SK-N-SH treated with all-trans-retinoic acid at 6 μM for 48 hours (cell line): ENCODE measurements at regions not wholly inside any gene's neighbourhood (a gene's known extent, or its start where the extent isn't known, plus 50 kb on each side); places are given as distances from the start of the nearest gene placed in this dataset.

Source experiments
- ATAC-seq: fragments of 200-7000 bp; cut with Tn5 transposase; 3 replicates; pipeline ENCODE4 v1.9.1; 2020; ENCODE audit warnings: mild to moderate bottlenecking, moderate library complexity
- ARNTL ChIP-seq: fragments of 450-650 bp; formaldehyde crosslinking; IDR thresholded peaks from 2 replicates; pipeline ENCODE4 v1.5.0; 2020; ENCODE audit warnings: low read depth, mild to moderate bottlenecking, moderate library complexity, borderline replicate concordance
- BACH2 ChIP-seq: fragments of 250-450 bp; sonication (Bioruptor Pico); IDR thresholded peaks from 2 replicates; pipeline ENCODE4 v1.9.0; 2021; ENCODE audit warnings: mild to moderate bottlenecking, borderline replicate concordance
- CSDC2 ChIP-seq: fragments of 250-450 bp; sonication (Bioruptor Pico); IDR thresholded peaks from 2 replicates; pipeline ENCODE4 v1.5.0; 2020; ENCODE audit warnings: mild to moderate bottlenecking, moderate library complexity
- ESRRG ChIP-seq: fragments of 250-450 bp; sonication (Bioruptor Pico); IDR thresholded peaks from 2 replicates; pipeline ENCODE4 v1.6.1; 2021; ENCODE audit warnings: mild to moderate bottlenecking
- GLIS3 ChIP-seq: fragments of 250-450 bp; sonication (Bioruptor Pico); IDR thresholded peaks from 2 replicates; pipeline ENCODE4 v1.5.0; 2020; ENCODE audit warnings: mild to moderate bottlenecking, moderate library complexity
- ISL1 ChIP-seq: fragments of 250-450 bp; sonication (Bioruptor Pico); IDR thresholded peaks from 2 replicates; pipeline ENCODE4 v2.1.2; 2022; ENCODE audit warnings: mild to moderate bottlenecking, moderate library complexity
- OSR1 ChIP-seq: fragments of 250-450 bp; sonication (Bioruptor Pico); IDR thresholded peaks from 2 replicates; pipeline ENCODE4 v1.8.0; 2022; ENCODE audit warnings: moderate library complexity, mild to moderate bottlenecking, inconsistent platforms
- PPARA ChIP-seq: fragments of 250-450 bp; sonication (Bioruptor Pico); IDR thresholded peaks from 2 replicates; pipeline ENCODE4 v1.5.0; 2020; ENCODE audit warnings: mild to moderate bottlenecking, borderline replicate concordance
- RARB ChIP-seq: fragments of 250-450 bp; sonication (Bioruptor Pico); IDR thresholded peaks from 2 replicates; pipeline ENCODE4 v1.8.0; 2021; ENCODE audit warnings: mild to moderate bottlenecking, moderate library complexity
- SNAI2 ChIP-seq: fragments of 250-450 bp; sonication (Bioruptor Pico); IDR thresholded peaks from 2 replicates; pipeline ENCODE4 v1.5.0; 2020; ENCODE audit warnings: mild to moderate bottlenecking, moderate library complexity
- TCF4 ChIP-seq: fragments of 250-450 bp; sonication (Bioruptor Pico); IDR thresholded peaks from 2 replicates; pipeline ENCODE4 v1.8.0; 2021; ENCODE audit warnings: mild to moderate bottlenecking, moderate library complexity, borderline replicate concordance
- TOX ChIP-seq: fragments of 250-450 bp; sonication (Bioruptor Pico); IDR thresholded peaks from 2 replicates; pipeline ENCODE4 v1.8.0; 2021; ENCODE audit warnings: mild to moderate bottlenecking, moderate library complexity, borderline replicate concordance
- ZC3H10 ChIP-seq: fragments of 250-450 bp; sonication (Bioruptor Pico); IDR thresholded peaks from 2 replicates; pipeline ENCODE4 v1.5.1; 2021; ENCODE audit warnings: mild to moderate bottlenecking, moderate library complexity
- ZFP3 ChIP-seq: fragments of 250-450 bp; sonication (Bioruptor Pico); IDR thresholded peaks from 2 replicates; pipeline ENCODE4 v1.5.0; 2020; ENCODE audit warnings: mild to moderate bottlenecking, moderate library complexity
- ZFP30 ChIP-seq: fragments of 450-650 bp; formaldehyde crosslinking; IDR thresholded peaks from 2 replicates; pipeline ENCODE4 v1.5.0; 2022; ENCODE audit warnings: mild to moderate bottlenecking, moderate library complexity
- ZNF565 ChIP-seq: fragments of 450-650 bp; formaldehyde crosslinking; conservative IDR thresholded peaks from 2 replicates; pipeline ENCODE4 v1.5.0; 2020; ENCODE audit warnings: low read depth, mild to moderate bottlenecking, moderate library complexity
- ZNF70 ChIP-seq: fragments of 450-650 bp; formaldehyde crosslinking; IDR thresholded peaks from 2 replicates; pipeline ENCODE4 v1.5.0; 2020; ENCODE audit warnings: mild to moderate bottlenecking, moderate library complexity
- ZNF8 ChIP-seq: fragments of 450-650 bp; formaldehyde crosslinking; IDR thresholded peaks from 2 replicates; pipeline ENCODE4 v1.5.0; 2020; ENCODE audit warnings: mild to moderate bottlenecking, moderate library complexity
- TF ChIP-seq, protein P1 (sequence below): fragments of 250-450 bp; sonication (Bioruptor Pico); IDR thresholded peaks from 2 replicates; pipeline ENCODE4 v1.5.0; 2020; ENCODE audit warnings: mild to moderate bottlenecking, moderate library complexity
- TF ChIP-seq, protein P2 (sequence below): fragments of 250-450 bp; sonication (Bioruptor Pico); IDR thresholded peaks from 2 replicates; pipeline ENCODE4 v1.5.1; 2021; ENCODE audit warnings: mild to moderate bottlenecking, moderate library complexity
- TF ChIP-seq, protein P3 (sequence below): fragments of 250-450 bp; sonication (Bioruptor Pico); IDR thresholded peaks from 2 replicates; pipeline ENCODE4 v1.8.0; 2020; ENCODE audit warnings: mild to moderate bottlenecking, moderate library complexity, borderline replicate concordance
- TF ChIP-seq, protein P4 (sequence below): fragments of 250-450 bp; sonication (Bioruptor Pico); IDR thresholded peaks from 2 replicates; pipeline ENCODE4 v1.8.0; 2021; ENCODE audit warnings: low read depth, mild to moderate bottlenecking, moderate library complexity, borderline replicate concordance
- TF ChIP-seq, protein P5 (sequence below): fragments of 250-450 bp; sonication (Bioruptor Pico); IDR thresholded peaks from 2 replicates; pipeline ENCODE4 v1.5.1; 2020; ENCODE audit warnings: low read depth, mild to moderate bottlenecking, moderate library complexity

DNA sequence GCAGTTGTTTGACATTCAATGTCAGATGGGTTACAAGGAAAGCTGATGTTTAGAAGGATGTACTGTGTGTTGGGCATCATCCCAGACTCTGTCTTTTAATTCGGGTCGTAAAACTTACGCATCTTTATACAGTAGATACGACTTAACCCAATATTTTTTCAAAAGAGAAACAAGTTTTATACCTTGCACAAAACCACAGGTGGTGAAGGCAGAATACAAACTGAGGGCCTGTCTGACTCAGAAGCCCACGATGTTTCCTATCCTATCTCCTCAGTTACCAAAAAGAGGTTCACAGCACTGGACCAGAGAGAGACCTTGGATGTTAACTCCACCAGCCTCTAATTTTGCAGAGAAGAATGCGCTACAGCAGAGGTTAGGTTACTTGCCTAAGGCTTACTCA lies 477.0 kb downstream of the FOXO1 start:
- ATAC-seq = no peak
- TF ChIP-seq, protein P1, sequence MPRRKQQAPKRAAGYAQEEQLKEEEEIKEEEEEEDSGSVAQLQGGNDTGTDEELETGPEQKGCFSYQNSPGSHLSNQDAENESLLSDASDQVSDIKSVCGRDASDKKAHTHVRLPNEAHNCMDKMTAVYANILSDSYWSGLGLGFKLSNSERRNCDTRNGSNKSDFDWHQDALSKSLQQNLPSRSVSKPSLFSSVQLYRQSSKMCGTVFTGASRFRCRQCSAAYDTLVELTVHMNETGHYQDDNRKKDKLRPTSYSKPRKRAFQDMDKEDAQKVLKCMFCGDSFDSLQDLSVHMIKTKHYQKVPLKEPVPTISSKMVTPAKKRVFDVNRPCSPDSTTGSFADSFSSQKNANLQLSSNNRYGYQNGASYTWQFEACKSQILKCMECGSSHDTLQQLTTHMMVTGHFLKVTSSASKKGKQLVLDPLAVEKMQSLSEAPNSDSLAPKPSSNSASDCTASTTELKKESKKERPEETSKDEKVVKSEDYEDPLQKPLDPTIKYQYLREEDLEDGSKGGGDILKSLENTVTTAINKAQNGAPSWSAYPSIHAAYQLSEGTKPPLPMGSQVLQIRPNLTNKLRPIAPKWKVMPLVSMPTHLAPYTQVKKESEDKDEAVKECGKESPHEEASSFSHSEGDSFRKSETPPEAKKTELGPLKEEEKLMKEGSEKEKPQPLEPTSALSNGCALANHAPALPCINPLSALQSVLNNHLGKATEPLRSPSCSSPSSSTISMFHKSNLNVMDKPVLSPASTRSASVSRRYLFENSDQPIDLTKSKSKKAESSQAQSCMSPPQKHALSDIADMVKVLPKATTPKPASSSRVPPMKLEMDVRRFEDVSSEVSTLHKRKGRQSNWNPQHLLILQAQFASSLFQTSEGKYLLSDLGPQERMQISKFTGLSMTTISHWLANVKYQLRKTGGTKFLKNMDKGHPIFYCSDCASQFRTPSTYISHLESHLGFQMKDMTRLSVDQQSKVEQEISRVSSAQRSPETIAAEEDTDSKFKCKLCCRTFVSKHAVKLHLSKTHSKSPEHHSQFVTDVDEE (CRISPR knock-in tag) = no peak
- TF ChIP-seq ESRRG (no peak), SNAI2 (CRISPR knock-in tag) (no peak), ZFP30 (CRISPR knock-in tag) (no peak), TOX (no peak), OSR1 (CRISPR knock-in tag) (no peak), ARNTL (CRISPR knock-in tag) (no peak), RARB (CRISPR knock-in tag) (no peak), TCF4 (CRISPR knock-in tag) (no peak), ZNF70 (CRISPR knock-in tag) (no peak), ZNF565 (CRISPR knock-in tag) (no peak), BACH2 (CRISPR knock-in tag) (no peak), ZFP3 (CRISPR knock-in tag) (no peak), ZNF8 (CRISPR knock-in tag) (no peak), ISL1 (CRISPR knock-in tag) (no peak)
- TF ChIP-seq, protein P2, sequence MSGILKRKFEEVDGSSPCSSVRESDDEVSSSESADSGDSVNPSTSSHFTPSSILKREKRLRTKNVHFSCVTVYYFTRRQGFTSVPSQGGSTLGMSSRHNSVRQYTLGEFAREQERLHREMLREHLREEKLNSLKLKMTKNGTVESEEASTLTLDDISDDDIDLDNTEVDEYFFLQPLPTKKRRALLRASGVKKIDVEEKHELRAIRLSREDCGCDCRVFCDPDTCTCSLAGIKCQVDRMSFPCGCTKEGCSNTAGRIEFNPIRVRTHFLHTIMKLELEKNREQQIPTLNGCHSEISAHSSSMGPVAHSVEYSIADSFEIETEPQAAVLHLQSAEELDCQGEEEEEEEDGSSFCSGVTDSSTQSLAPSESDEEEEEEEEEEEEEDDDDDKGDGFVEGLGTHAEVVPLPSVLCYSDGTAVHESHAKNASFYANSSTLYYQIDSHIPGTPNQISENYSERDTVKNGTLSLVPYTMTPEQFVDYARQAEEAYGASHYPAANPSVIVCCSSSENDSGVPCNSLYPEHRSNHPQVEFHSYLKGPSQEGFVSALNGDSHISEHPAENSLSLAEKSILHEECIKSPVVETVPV (CRISPR knock-in tag) = no peak
- TF ChIP-seq, protein P3, sequence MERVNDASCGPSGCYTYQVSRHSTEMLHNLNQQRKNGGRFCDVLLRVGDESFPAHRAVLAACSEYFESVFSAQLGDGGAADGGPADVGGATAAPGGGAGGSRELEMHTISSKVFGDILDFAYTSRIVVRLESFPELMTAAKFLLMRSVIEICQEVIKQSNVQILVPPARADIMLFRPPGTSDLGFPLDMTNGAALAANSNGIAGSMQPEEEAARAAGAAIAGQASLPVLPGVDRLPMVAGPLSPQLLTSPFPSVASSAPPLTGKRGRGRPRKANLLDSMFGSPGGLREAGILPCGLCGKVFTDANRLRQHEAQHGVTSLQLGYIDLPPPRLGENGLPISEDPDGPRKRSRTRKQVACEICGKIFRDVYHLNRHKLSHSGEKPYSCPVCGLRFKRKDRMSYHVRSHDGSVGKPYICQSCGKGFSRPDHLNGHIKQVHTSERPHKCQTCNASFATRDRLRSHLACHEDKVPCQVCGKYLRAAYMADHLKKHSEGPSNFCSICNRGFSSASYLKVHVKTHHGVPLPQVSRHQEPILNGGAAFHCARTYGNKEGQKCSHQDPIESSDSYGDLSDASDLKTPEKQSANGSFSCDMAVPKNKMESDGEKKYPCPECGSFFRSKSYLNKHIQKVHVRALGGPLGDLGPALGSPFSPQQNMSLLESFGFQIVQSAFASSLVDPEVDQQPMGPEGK (CRISPR knock-in tag) = no peak
- TF ChIP-seq, protein P4, sequence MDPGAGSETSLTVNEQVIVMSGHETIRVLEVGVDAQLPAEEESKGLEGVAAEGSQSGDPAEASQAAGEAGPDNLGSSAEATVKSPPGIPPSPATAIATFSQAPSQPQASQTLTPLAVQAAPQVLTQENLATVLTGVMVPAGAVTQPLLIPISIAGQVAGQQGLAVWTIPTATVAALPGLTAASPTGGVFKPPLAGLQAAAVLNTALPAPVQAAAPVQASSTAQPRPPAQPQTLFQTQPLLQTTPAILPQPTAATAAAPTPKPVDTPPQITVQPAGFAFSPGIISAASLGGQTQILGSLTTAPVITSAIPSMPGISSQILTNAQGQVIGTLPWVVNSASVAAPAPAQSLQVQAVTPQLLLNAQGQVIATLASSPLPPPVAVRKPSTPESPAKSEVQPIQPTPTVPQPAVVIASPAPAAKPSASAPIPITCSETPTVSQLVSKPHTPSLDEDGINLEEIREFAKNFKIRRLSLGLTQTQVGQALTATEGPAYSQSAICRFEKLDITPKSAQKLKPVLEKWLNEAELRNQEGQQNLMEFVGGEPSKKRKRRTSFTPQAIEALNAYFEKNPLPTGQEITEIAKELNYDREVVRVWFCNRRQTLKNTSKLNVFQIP (CRISPR knock-in tag) = no peak

DNA sequence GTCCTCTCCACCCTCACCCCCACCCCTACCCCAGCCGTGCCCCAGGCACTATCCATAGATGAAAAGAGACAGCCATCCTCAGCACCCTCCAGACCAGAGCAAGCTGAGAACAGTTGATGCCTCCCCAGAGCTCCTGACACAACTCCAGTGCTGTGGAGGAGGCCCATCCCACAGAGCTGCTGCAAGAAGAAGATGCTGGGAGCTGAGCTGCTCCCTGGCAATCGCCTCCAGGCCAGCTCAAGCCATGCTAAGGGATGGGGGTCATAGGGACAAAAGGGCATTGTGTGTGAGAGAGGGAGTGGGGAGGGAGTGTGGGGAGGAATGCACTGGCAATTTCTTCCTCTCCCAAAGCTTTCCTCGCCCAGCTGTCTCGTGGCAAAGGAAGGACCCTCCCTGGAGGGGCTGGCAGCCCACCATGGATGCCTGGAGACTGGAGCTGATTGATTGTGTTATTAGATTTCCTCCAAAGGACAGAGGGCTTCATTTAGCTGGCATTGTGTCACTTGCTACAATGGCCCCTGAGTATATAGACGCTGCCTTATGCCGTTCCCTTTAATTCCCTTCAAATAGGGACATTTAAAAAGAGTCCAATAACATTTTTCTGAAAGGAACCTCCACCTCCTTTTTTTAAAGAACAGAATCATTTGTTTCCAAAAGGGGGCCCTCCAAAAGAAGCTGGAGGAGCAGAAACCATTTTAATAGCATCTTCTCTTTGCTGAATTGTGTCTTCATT lies 476.4 kb downstream of the FOXO1 start:
- TF ChIP-seq ZNF8 (CRISPR knock-in tag) = no peak
- no peak for TF ChIP-seq ZNF565 (CRISPR knock-in tag)
- no peak for TF ChIP-seq ARNTL (CRISPR knock-in tag)
- TF ChIP-seq ZC3H10 = no peak
- TF ChIP-seq BACH2 (CRISPR knock-in tag) = no peak
- TF ChIP-seq ZFP3 (CRISPR knock-in tag) = no peak
- TF ChIP-seq PPARA (CRISPR knock-in tag) = no peak

DNA sequence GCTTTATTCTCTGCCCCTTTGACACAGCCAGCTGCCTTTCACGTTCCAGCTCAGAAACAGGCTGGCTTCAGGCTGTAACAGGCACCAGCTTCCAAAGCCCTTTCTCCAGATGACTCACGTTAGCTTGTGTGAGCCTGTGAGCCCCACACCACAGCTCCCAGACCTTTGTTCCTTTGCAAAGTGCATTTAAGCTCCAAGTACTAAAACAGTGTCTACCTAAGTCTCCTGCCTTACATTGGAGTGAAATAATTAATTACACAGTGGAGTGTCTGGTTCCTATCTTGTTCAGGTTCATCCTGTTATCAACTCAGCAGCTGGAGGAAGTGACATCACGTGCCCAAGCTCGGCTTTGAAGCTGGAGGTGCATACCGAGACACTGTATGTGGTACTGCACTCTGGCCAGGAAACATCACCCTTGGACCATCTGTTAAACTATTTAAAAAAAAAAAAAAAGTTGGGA lies 475.8 kb downstream of the FOXO1 start:
- ATAC-seq = peak; percentile 94
- 0 out of 2 replicates have a peak, but pooled peaks have one; percentile 31 for TF ChIP-seq ZFP3 (CRISPR knock-in tag)
- TF ChIP-seq ZNF565 (CRISPR knock-in tag) = no peak
- TF ChIP-seq GLIS3 (CRISPR knock-in tag) = no peak
- TF ChIP-seq ZFP30 (CRISPR knock-in tag) = no peak
- TF ChIP-seq ESRRG = no peak
- TF ChIP-seq TCF4 (CRISPR knock-in tag) = peak; percentile 75
- TF ChIP-seq CSDC2 (CRISPR knock-in tag) = no peak
- TF ChIP-seq, protein P5, sequence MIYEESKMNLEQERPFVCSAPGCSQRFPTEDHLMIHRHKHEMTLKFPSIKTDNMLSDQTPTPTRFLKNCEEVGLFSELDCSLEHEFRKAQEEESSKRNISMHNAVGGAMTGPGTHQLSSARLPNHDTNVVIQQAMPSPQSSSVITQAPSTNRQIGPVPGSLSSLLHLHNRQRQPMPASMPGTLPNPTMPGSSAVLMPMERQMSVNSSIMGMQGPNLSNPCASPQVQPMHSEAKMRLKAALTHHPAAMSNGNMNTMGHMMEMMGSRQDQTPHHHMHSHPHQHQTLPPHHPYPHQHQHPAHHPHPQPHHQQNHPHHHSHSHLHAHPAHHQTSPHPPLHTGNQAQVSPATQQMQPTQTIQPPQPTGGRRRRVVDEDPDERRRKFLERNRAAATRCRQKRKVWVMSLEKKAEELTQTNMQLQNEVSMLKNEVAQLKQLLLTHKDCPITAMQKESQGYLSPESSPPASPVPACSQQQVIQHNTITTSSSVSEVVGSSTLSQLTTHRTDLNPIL = no peak
- no peak for TF ChIP-seq ZNF8 (CRISPR knock-in tag)
- TF ChIP-seq, protein P3 (CRISPR knock-in tag) = no peak; the same call in 1 of the 2 replicates
- TF ChIP-seq ARNTL (CRISPR knock-in tag) = no peak
- no peak for TF ChIP-seq PPARA (CRISPR knock-in tag)
- TF ChIP-seq SNAI2 (CRISPR knock-in tag) = no peak
- TF ChIP-seq, protein P2 (CRISPR knock-in tag) = no peak
- peak; percentile 28 for TF ChIP-seq ISL1 (CRISPR knock-in tag)

More for the DNA sequence above, 476.4 kb downstream of the FOXO1 start:
- peak; percentile 53 for ATAC-seq
